Mesothelial cell of epicardium (in vitro differentiated cells): ENCODE measurements at regions not wholly inside any gene's neighbourhood (a gene's known extent, or its start where the extent isn't known, plus 50 kb on each side); places are given as distances from the start of the nearest gene placed in this dataset.

Experiments used
- DNase-seq, 2 experiments: peaks; one replicate each; pipeline ENCODE4 v3.0.0; 2021; ENCODE audit warnings: low spot score in 2 of 2; ENCODE audit not compliant: unreplicated experiment in 2 of 2
- H3K27ac Mint-ChIP-seq: 2 replicates; pipeline ENCODE4 v1.8.0; 2021; ENCODE audit warnings: mixed read lengths
- H3K27me3 Mint-ChIP-seq: 2 replicates; pipeline ENCODE4 v1.8.0; 2021; ENCODE audit warnings: low read depth, mixed read lengths
- H3K36me3 Mint-ChIP-seq: 2 replicates; pipeline ENCODE4 v1.8.0; 2021; ENCODE audit warnings: mixed read lengths
- H3K4me1 Mint-ChIP-seq: 2 replicates; pipeline ENCODE4 v1.8.0; 2021; ENCODE audit warnings: mixed read lengths
- H3K4me3 Mint-ChIP-seq: 2 replicates; pipeline ENCODE4 v1.8.0; 2021; ENCODE audit warnings: mild to moderate bottlenecking, moderate library complexity, mixed read lengths
- H3K9me3 Mint-ChIP-seq: 2 replicates; pipeline ENCODE4 v1.8.0; 2021; ENCODE audit warnings: mixed read lengths
- TF ChIP-seq, protein P1 (sequence below): fragments of 200-600 bp; sonication (generic); IDR thresholded peaks from one replicate; pipeline ENCODE4 v1.5.0; 2021; ENCODE audit warnings: antibody characterized with exemption; ENCODE audit not compliant: unreplicated experiment

GRCh38 chr10:131802156-131802915 is 98.5 kb upstream of the PPP2R2D start:
- H3K27me3 Mint-ChIP-seq: peaks cover 8% of the 10 kb centered on the region
- TF ChIP-seq, protein P1, sequence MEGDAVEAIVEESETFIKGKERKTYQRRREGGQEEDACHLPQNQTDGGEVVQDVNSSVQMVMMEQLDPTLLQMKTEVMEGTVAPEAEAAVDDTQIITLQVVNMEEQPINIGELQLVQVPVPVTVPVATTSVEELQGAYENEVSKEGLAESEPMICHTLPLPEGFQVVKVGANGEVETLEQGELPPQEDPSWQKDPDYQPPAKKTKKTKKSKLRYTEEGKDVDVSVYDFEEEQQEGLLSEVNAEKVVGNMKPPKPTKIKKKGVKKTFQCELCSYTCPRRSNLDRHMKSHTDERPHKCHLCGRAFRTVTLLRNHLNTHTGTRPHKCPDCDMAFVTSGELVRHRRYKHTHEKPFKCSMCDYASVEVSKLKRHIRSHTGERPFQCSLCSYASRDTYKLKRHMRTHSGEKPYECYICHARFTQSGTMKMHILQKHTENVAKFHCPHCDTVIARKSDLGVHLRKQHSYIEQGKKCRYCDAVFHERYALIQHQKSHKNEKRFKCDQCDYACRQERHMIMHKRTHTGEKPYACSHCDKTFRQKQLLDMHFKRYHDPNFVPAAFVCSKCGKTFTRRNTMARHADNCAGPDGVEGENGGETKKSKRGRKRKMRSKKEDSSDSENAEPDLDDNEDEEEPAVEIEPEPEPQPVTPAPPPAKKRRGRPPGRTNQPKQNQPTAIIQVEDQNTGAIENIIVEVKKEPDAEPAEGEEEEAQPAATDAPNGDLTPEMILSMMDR: no peak
- H3K36me3 Mint-ChIP-seq: no peaks in the 10 kb centered on the region
- H3K4me1 Mint-ChIP-seq: peaks cover 3% of the 10 kb centered on the region
- no peak overlapping the region for H3K27ac Mint-ChIP-seq
- no peak overlapping the region for H3K4me3 Mint-ChIP-seq
- DNase-seq: no peak
- H3K9me3 Mint-ChIP-seq: peaks cover 25% of the 10 kb centered on the region

- H3K36me3 Mint-ChIP-seq: no peaks in the 10 kb centered on the region
- TF ChIP-seq, protein P1: no peak
- H3K4me3 Mint-ChIP-seq: no peak overlapping the region
- peaks cover 8% of the 10 kb centered on the region for H3K27me3 Mint-ChIP-seq
- peaks cover 3% of the 10 kb centered on the region for H3K4me1 Mint-ChIP-seq
- no peak for DNase-seq
- peaks cover 24% of the 10 kb centered on the region for H3K9me3 Mint-ChIP-seq
- H3K27ac Mint-ChIP-seq: no peak overlapping the region
Observed at GRCh38 chr10:131802996-131803395, 97.8 kb upstream of the PPP2R2D start.

DNA sequence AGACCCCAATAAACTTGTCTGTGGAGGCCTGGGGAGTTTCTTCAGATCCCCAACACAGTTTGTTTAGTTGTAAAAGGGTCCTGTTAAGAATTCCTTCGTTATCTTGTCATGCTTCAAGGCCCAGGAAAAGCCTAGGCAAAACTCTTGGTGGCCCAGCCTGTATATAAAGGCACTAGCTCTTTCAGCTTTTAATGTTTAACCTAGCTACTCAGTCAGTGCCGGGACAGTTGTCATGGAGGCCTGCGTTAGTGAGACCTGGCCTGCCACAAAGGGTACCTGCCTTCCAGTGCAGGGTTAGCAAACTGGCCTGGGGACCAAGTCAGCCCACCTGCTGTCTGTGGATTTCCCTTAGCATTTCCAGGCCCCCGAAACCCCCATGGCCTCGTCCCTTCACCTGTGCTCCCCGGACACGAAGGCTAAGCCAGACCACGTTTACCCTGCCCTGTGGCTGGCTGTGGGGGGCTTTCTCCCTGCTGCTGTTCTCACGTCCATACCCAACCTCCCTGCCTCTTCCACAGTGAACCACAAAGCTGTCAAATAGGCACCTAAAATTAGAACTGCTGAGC is 96.9 kb upstream of the PPP2R2D start:
- peaks cover 14% of the 10 kb centered on the region for H3K9me3 Mint-ChIP-seq
- peaks cover 14% of the 10 kb centered on the region for H3K27me3 Mint-ChIP-seq
- H3K4me3 Mint-ChIP-seq: no peak overlapping the region
- H3K27ac Mint-ChIP-seq: no peak overlapping the region
- TF ChIP-seq, protein P1: no peak
- no peaks in the 10 kb centered on the region for H3K36me3 Mint-ChIP-seq
- DNase-seq: peak in 1 of 2 experiments; percentile 29
- peaks cover 3% of the 10 kb centered on the region for H3K4me1 Mint-ChIP-seq

DNA sequence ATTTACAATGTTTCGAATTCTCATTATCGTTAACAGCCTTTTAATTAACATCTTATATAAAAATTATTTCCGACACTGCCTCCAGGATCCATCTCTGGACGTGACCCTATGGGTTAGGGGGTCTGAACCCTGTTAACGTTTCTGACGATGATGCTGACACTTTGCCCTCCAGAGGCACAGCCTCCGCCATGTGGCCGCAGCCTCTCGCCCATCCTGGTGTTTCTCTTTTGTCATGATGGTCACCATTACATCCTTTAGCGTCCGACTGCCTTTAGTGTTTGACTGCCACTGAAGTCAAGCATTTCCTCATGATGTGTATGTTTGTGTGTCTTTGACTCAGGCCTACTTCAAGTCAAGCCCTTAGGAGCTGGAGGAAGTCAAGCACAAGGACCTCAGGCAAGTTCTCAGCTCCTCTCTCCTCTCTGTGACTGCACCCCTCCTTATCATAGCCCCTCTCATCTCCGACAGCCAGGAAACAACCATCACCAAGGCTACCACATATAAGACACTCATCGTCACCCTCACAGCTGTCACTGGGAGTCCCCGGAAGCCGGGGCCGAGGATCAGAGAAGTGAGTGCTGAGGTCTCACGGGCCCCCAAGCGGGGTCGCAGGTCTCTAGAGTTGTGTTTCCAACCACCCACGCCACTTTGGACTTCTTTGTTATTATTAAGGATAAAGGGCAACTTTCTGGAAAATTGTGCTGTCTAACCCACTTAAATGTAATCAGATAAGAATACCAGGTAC is 96.1 kb upstream of the PPP2R2D start:
- no peak overlapping the region for H3K27ac Mint-ChIP-seq
- DNase-seq: peak in 1 of 2 experiments; percentile 27
- H3K27me3 Mint-ChIP-seq: peaks cover 22% of the 10 kb centered on the region
- no peaks in the 10 kb centered on the region for H3K36me3 Mint-ChIP-seq
- peaks cover 8% of the 10 kb centered on the region for H3K9me3 Mint-ChIP-seq
- TF ChIP-seq, protein P1: no peak
- peaks cover 3% of the 10 kb centered on the region for H3K4me1 Mint-ChIP-seq
- no peak overlapping the region for H3K4me3 Mint-ChIP-seq

DNA sequence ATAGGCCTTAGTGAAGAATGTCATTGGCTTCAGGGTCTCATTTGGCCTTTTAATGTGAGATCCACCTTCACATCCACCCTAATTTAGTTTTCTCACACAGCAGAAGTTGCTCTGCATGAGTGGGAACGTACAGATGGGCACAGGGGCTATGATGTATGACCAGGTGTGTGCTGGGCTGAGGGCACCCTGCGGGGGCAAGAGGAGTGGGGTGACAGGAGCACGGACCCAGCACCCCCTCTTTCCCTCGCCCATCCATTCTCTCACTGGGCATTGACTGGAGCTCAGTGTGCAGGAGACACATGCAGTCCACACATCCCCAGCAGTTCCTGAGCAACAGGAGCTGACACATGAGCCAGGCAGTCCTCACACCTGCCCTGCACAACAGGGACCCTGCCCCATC is 95.1 kb upstream of the PPP2R2D start:
- peaks cover 30% of the 10 kb centered on the region for H3K27me3 Mint-ChIP-seq
- peaks cover 3% of the 10 kb centered on the region for H3K4me1 Mint-ChIP-seq
- H3K27ac Mint-ChIP-seq: no peak overlapping the region
- no peaks in the 10 kb centered on the region for H3K36me3 Mint-ChIP-seq
- TF ChIP-seq, protein P1: no peak
- no peak overlapping the region for H3K4me3 Mint-ChIP-seq
- peaks cover 2% of the 10 kb centered on the region for H3K9me3 Mint-ChIP-seq
- DNase-seq: peak in 1 of 2 experiments; percentile 24
